NCI-H2227 (cell line): ENCODE measurements at regions not wholly inside any gene's neighbourhood (a gene's known extent, or its start where the extent isn't known, plus 50 kb on each side); places are given as distances from the start of the nearest gene placed in this dataset.
"Not testable (repeated sequence)": the region's sequence is repeated elsewhere in the genome, so short reads cannot be mapped to it uniquely, and the experiment has no call there.

Experiments
- DNase-seq: peaks from one replicate; lab custom pipeline; 2025; ENCODE audit not compliant: unreplicated experiment; lab: John Stamatoyannopoulos, UW

GRCh38 chr14:30256627-30257026 lies 302.3 kb upstream of the G2E3 start:
- no peak for DNase-seq

GRCh38 chr14:30257946-30258661 lies 300.9 kb upstream of the G2E3 start:
- no peak for DNase-seq

- no peak for DNase-seq
These were observed 297.9 kb upstream of the G2E3 start for GRCh38 chr14:30260833-30261607.

- DNase-seq: no peak
These were observed 294.8 kb upstream of the G2E3 start for GRCh38 chr14:30264161-30264560.

- no peak for DNase-seq
These were observed 292.7 kb upstream of the G2E3 start for GRCh38 chr14:30266290-30266689.

GRCh38 chr14:30267141-30267540 lies 291.8 kb upstream of the G2E3 start:
- DNase-seq: no peak

GRCh38 chr14:30270200-30271161 lies 288.5 kb upstream of the G2E3 start:
- DNase-seq: peak; percentile 95

- no peak for DNase-seq
These were observed 287.1 kb upstream of the G2E3 start for GRCh38 chr14:30271811-30272323.

GRCh38 chr14:30272848-30273832 lies 285.8 kb upstream of the G2E3 start:
- DNase-seq: peak; percentile 44

- no peak for DNase-seq
These were observed 283.4 kb upstream of the G2E3 start for GRCh38 chr14:30275604-30276003.

- no peak for DNase-seq
These were observed 281.7 kb upstream of the G2E3 start for GRCh38 chr14:30277268-30277667.

- DNase-seq: not testable (repeated sequence)
These were observed 280.1 kb upstream of the G2E3 start for GRCh38 chr14:30278856-30279255.

- peak; percentile 19 for DNase-seq
These were observed 275.0 kb upstream of the G2E3 start for GRCh38 chr14:30283822-30284446.

GRCh38 chr14:30284808-30285207 lies 274.1 kb upstream of the G2E3 start:
- DNase-seq: no peak

- DNase-seq: no peak
These were observed 271.1 kb upstream of the G2E3 start for GRCh38 chr14:30287579-30288445.

GRCh38 chr14:30290001-30290400 lies 269.0 kb upstream of the G2E3 start:
- DNase-seq: no peak

GRCh38 chr14:30291216-30291615 lies 267.7 kb upstream of the G2E3 start:
- no peak for DNase-seq

- no peak for DNase-seq
These were observed 266.4 kb upstream of the G2E3 start for GRCh38 chr14:30292541-30292940.

GRCh38 chr14:30295980-30296379 lies 263.0 kb upstream of the G2E3 start:
- no peak for DNase-seq
